GM21515 (cell line): ENCODE measurements at regions not wholly inside any gene's neighbourhood (a gene's known extent, or its start where the extent isn't known, plus 50 kb on each side); places are given as distances from the start of the nearest gene placed in this dataset.
"Not testable (repeated sequence)": the region's sequence is repeated elsewhere in the genome, so short reads cannot be mapped to it uniquely, and the experiment has no call there.

Experiments
- ATAC-seq: cut with Tn5 transposase; IDR thresholded peaks from one replicate; pipeline ENCODE4 v1.9.1; 2021; ENCODE audit not compliant: unreplicated experiment

GRCh38 chr4:97027728-97028410, 1115.4 kb downstream of the STPG2 start:
- ATAC-seq, result no peak

GRCh38 chr4:97028785-97029184, 1114.5 kb downstream of the STPG2 start:
- no peak for ATAC-seq

DNA sequence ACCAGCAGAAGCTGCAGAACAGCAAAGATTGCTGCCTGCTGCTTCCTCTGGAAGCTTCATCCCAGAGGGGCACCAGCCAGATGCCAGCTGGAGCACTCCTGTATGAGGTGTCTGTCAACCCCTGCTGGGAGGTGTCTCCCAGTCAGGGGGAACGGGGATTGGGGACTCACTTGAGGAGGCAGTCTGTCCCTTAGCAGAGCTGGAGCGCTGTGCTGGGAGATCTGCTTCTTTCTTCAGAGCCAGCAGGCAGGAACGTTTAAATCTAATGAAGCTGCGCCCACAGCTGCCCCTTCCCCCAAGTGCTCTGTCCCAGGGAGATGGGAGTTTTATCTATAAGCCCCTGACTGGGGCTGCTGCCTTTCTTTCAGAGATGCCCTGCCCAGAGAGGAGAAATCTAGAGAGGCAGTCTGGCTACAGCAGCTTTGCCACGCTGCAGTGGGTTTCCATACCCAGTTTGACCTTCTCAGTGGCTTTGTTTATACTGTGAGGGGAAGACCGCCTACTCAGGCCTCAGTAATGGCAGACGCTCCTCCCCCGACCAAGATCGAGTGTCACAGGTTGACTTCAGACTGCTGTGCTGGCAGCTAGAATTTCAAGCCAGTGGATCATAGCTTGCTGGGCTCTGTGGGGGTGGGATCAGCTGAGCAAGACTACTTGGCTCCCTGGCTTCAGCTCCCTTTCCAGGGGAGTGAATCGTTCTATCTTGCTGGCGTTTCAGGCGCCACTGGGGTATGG, 1105.7 kb downstream of the STPG2 start:
- not testable (repeated sequence) for ATAC-seq

DNA sequence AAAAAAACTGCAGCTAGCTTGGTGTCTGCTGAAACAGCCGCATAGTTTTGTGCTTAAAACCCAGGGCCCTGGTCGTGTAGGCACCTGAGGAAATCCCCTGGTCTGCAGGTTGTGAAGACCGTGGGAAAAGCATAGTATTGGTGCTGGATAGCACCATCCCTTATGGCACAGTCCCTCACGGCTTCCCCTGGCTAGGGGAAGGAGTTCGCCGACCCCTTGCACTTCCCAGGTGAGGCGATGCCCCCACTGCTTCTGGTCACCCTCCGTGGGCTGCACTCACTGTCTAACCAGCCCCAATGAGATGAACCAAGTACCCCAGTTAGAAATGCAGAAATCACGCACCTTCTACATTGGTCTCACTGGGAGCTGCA, 1105.1 kb downstream of the STPG2 start:
- ATAC-seq, result no peak

GRCh38 chr4:97072666-97073065, 1070.6 kb downstream of the STPG2 start:
- ATAC-seq, result no peak

- ATAC-seq, result no peak
Measured at GRCh38 chr4:97073194-97073593, 1070.1 kb downstream of the STPG2 start.

DNA sequence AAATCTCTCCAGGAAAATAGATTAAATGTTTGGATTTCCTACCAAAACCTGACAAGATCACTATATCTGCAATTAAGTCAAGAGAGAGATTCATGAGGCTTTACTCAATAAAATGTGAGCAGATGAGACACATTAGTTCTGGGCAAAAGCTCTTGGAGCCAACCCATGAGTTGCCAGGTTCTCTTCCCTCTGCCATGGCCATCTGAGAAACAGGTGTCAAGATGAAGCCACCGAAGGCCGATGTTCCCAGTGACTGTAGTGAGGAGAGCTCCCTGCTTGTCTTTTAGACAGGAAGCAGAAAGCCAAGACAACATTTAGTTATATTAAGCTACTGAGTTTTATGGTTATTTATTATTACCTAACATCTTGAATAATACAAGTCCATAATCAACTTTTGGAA, 1068.7 kb downstream of the STPG2 start:
- ATAC-seq, result no peak

DNA sequence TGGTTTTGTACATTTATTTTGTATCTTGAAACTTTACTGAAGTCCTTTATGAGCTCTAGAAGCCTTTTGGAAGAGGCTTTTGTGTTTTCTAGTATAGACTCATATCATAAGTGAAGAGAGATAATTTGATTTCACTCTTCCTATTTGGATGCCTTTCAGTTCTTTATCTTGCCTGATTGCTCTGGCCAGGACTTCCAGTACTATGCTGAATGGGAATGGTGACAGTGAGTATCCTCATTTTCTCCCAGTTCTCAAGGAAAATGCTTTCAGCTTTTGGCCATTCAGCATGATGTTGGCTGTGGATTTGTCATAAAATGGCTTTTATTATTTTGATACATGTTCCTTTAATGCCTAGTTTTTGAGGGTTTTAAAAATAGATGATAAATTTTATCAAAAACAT, 1061.3 kb downstream of the STPG2 start:
- no peak for ATAC-seq

DNA sequence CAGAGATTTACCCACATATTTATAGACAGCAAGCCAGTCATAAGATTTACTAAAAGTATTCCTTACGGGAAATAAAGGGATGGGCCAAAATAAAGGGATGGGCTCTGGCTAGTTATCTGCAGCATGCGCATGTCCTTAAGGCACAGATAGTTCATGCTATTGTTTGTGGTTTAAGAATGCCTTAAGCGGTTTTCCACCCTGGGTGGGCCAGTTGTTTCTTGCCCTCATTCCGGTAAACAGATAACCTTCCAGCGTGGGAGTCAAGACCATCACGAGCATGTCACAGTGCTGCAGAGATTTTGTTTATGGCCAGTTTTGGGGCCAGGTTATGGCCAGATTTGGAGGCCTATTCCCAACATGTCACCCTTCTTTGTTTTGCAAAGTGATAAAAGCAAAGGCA, 1046.2 kb downstream of the STPG2 start:
- ATAC-seq, result not testable (repeated sequence)

DNA sequence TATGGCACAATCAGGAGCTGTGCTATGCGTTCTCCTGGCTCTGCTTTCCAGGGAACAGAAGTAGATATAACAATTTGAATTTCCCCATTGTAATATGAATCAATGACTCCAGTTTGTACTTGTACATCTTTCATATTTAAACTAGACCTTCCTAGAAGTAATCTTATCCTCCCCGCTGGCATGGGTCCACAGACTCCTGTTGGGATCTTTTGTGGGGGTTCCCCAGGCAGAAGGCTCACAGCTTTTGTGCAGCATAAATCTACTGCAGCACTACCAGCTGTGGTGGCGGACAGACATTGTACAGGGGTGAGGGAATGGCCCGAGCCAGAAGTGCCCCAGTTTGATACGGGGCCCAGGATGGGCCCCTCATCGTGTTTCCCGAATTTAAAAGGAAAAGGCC, 1042.1 kb downstream of the STPG2 start:
- ATAC-seq, result not testable (repeated sequence)

DNA sequence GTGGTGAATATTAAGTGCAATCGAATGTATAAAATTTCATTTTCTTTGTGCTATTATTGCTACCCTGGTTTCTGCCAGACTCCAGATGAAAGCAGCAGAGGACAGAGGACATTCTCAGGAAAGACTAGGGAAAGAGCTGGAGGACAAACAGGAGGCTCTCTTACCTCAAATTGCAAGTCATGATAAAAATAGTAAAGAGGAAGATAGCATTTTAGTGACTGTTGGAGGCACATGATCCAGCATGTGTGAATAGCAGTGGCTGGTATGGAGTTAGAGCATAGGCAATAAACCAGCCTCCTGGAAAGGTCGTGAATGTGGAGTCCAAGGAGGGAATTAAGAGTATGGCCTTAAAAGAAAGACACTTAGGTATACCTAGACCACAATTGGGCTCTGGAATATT, 1040.0 kb downstream of the STPG2 start:
- no peak for ATAC-seq

DNA sequence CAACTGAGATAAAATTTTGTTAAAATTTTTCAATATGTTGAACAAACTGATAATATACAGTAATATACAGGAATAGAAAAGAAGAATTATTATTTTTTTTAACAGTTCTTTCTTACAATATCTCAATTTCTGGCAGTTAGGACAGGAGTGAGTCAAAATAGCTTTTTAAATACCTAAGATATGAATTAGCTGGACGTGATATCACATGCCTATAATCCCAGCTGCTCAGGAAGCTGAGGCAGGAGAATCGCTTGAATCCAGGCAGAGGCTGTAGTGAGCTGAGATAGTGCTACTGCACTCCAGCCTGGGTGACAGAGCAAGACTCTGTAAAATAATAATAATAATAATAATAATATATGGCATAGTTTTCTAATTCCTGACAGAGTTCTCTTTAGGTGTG, 1039.3 kb downstream of the STPG2 start:
- ATAC-seq, result no peak

GRCh38 chr4:97104666-97105065, 1038.6 kb downstream of the STPG2 start:
- no peak for ATAC-seq

DNA sequence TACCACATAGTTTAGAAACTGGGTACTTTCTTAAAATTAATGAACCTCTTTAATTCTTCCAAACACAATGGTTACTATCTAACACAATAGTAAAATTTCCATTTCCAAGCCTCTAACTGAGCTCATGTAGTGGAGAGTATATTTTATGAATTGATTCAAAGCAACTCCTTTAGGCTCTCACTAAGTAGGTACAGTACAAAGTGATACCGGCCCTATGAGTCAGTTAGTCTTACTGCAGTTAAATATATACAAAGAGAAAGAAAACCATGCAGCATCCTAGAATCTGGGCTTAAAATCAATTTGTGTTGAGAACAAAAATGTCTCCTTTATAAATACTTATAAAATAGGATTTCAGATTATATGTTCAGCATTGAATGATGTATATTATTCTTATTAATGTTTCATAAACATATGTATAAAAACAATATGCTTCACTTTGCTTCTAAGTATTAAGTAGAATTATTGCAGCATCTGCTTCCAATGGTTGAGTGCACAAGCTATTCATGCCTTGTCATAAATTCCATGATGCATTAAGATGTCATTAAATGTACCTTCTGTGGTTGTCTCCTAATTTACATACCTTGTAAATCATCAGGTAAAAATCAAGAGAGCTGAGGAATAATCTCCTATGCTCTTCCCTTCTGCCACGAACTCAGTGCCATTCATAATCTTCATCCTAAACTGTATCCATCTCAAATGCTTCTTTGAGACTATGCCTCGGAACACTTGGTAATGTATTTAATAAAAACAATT, 1037.8 kb downstream of the STPG2 start:
- ATAC-seq, result no peak

DNA sequence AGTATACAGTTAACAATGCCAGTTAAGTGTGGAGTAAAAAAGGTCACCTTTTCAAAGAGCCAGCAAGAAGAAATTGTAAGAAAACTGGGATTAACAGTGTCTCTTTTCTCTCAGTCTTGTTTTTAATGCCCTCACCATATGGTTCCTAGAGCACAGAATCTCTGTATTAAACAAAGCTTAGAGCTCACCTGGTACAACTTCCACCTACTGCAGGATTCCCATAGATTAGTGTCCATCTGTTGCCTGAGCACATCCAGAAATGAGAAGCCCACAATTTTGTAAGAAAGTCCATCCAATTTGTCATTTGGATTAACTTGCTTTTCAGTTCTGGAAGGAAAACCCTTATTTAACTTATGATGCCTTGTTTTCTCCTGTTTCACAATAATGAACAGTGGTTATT, 1037.1 kb downstream of the STPG2 start:
- no peak for ATAC-seq

DNA sequence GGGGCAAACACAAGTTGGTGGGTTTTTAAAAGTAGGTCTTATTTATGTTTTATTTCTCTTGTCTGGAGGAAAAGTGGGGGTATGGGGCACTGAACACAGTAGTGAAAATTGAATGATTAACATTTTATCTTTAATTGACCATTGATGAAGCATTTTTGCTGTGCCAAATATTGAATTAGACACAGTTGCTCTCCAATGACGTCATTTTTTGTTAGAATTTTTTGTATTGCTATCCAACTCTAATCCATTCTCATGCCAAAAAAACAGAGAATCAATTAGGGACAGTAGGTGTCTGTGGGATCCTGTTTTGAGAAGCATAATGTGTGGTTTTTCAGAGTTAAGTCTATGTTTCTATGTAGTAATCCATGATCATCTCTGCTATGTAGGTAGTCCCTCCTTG, 1032.8 kb downstream of the STPG2 start:
- no peak for ATAC-seq

- no peak for ATAC-seq
Measured at GRCh38 chr4:97116511-97116910, 1026.8 kb downstream of the STPG2 start.

DNA sequence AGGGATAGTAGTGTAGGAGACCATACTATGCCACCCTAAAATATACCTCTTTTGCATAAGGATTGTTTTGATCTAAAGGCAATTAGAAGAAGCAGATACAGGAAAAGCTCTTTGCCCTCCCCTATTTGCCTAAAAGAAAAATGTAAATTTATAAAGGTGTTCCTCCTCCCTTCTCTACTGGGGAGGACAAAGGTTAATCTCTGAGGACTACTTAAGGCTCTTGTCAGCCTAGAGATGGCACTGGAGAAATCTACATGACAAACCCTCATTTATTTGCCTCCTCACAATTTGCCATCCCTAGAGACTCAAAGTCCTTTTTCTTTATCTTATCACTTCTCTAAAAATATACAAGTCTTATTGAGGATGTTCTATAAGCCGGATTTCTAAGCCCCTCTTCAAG, 1021.8 kb downstream of the STPG2 start:
- ATAC-seq, result no peak

- no peak for ATAC-seq
Measured at GRCh38 chr4:97123573-97123972, 1019.7 kb downstream of the STPG2 start.

GRCh38 chr4:97132435-97132834, 1010.8 kb downstream of the STPG2 start:
- ATAC-seq, result no peak

DNA sequence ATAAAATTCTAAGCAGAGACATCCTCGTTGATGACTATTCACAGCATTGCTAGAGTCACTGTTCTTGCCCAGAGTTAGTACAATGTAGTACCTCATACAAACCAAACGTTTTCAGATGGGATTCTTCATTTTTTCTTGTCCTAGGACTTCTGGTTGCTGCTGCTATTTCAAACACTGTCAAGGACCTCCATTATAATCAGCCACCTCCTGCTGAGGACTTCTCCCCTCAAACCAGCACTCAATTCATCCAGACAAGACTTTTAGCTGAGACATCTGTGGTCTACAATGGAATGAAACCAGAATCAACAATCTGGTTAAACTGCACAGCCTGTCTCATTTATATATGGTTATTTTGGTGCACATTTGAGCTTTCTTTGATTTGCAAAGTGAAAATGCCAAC, 1008.8 kb downstream of the STPG2 start:
- no peak for ATAC-seq

GRCh38 chr4:97139791-97140190, 1003.5 kb downstream of the STPG2 start:
- ATAC-seq, result no peak
